OCI-LY1 (cell line): ENCODE measurements at regions not wholly inside any gene's neighbourhood (a gene's known extent, or its start where the extent isn't known, plus 50 kb on each side); places are given as distances from the start of the nearest gene placed in this dataset.

ENCODE experiments used
- EZH2 ChIP-seq: fragments of 200-600 bp; sonication (generic), shearing (Covaris generic); IDR thresholded peaks from 2 replicates; pipeline ENCODE4 v1.8.0; 2017; ENCODE audit warnings: borderline replicate concordance, mixed run types, mild to moderate bottlenecking, antibody characterized with exemption, low read length, moderate library complexity, mixed read lengths
- TF ChIP-seq, protein P1 (sequence below): fragments of 200-600 bp; sonication (generic), shearing (Covaris generic); IDR thresholded peaks from 2 replicates; pipeline ENCODE4 v1.5.1; 2017; ENCODE audit warnings: mild to moderate bottlenecking, antibody characterized with exemption, low read length, moderate library complexity, mixed read lengths

DNA sequence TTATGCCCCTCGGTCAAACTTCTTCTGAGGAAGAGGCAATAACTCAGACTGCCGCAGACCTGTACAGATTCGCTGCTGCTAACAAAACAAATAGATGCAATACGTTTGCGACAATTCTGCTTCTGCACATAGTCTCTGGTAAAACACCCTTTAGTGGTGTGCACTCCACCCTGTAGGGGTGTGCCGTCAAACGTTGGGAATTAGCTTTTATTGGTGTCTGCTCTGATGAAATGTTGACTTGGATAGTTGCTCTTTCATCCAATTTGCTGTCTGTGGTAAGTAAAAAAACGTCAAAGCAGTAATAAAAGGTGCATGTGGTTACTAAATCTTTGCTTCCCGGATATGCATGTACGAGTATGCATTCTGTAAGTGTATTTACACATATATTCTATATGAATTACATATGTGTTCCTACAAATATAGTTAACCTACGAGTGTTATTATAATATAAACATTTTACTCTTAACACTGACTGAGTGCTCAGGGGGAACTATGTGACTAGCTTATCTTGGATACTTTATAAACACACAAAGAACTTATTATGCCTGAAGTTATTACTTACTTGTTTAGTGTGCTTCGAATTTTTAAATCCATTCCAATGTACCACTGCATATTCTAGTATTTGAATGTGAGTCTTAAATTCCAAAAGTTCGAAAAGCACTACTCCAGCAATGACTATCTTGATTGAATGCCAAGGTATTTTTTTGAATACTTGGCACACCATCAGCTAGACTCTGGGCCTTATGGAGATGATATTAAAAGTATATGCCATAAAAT lies 610.2 kb downstream of the ZEB2 start:
- TF ChIP-seq, protein P1, sequence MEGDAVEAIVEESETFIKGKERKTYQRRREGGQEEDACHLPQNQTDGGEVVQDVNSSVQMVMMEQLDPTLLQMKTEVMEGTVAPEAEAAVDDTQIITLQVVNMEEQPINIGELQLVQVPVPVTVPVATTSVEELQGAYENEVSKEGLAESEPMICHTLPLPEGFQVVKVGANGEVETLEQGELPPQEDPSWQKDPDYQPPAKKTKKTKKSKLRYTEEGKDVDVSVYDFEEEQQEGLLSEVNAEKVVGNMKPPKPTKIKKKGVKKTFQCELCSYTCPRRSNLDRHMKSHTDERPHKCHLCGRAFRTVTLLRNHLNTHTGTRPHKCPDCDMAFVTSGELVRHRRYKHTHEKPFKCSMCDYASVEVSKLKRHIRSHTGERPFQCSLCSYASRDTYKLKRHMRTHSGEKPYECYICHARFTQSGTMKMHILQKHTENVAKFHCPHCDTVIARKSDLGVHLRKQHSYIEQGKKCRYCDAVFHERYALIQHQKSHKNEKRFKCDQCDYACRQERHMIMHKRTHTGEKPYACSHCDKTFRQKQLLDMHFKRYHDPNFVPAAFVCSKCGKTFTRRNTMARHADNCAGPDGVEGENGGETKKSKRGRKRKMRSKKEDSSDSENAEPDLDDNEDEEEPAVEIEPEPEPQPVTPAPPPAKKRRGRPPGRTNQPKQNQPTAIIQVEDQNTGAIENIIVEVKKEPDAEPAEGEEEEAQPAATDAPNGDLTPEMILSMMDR = no peak
- TF ChIP-seq EZH2 = no peak
